Astrocyte of the spinal cord (primary cell): ENCODE measurements at regions not wholly inside any gene's neighbourhood (a gene's known extent, or its start where the extent isn't known, plus 50 kb on each side); places are given as distances from the start of the nearest gene placed in this dataset.

ENCODE experiments used
- DNase-seq: peaks from one replicate; pipeline ENCODE4 v3.0.0; 2011; ENCODE audit warnings: low read depth, low spot score
- H3K4me3 ChIP-seq: 2 replicates; pipeline ENCODE4 v1.5.1; 2011; ENCODE audit warnings: low read depth, mild to moderate bottlenecking, low read length, moderate library complexity
- CTCF ChIP-seq: IDR thresholded peaks from 2 replicates; pipeline ENCODE4 v1.5.1; 2012; ENCODE audit warnings: low read depth, mild to moderate bottlenecking, low read length, inconsistent platforms
- in situ Hi-C: cut with HindIII; loops from 2 replicates; pipeline ENCODE4 v1.10.0; 2017; ENCODE audit warnings: low sequenced_read_pairs

GRCh38 chr13:64099994-64100393 lies 2684.3 kb upstream of the PCDH20 start:
- H3K4me3 ChIP-seq = no peak overlapping the region
- in situ Hi-C loops = no loop called here
- DNase-seq = no peak
- TF ChIP-seq CTCF = no peak

- no peak overlapping the region for H3K4me3 ChIP-seq
- DNase-seq = no peak
- in situ Hi-C loops = no loop called here
- no peak for TF ChIP-seq CTCF
These were observed 2674.7 kb upstream of the PCDH20 start for GRCh38 chr13:64090311-64090710.

GRCh38 chr13:64088491-64088890 lies 2672.8 kb upstream of the PCDH20 start:
- DNase-seq = no peak
- in situ Hi-C loops = no loop called here
- no peak overlapping the region for H3K4me3 ChIP-seq
- TF ChIP-seq CTCF = no peak

GRCh38 chr13:64087624-64088023 lies 2672.0 kb upstream of the PCDH20 start:
- no peak overlapping the region for H3K4me3 ChIP-seq
- no peak for DNase-seq
- in situ Hi-C loops = no loop called here
- TF ChIP-seq CTCF = no peak

GRCh38 chr13:64083811-64084210 lies 2668.2 kb upstream of the PCDH20 start:
- no peak for DNase-seq
- TF ChIP-seq CTCF = no peak
- in situ Hi-C loops = no loop called here

GRCh38 chr13:64083396-64083795 lies 2667.7 kb upstream of the PCDH20 start:
- no peak for TF ChIP-seq CTCF
- DNase-seq = no peak
- in situ Hi-C loops = no loop called here
- H3K4me3 ChIP-seq = no peak overlapping the region

More at GRCh38 chr13:64083811-64084210, 2668.2 kb upstream of the PCDH20 start:
- H3K4me3 ChIP-seq = no peak overlapping the region

GRCh38 chr13:64078480-64078936 lies 2662.9 kb upstream of the PCDH20 start:
- in situ Hi-C loops = no loop called here
- H3K4me3 ChIP-seq = no peak overlapping the region
- TF ChIP-seq CTCF = no peak
- DNase-seq = no peak
